ENCODE measurements at regions not wholly inside any gene's neighbourhood (a gene's known extent, or its start where the extent isn't known, plus 50 kb on each side); places are given as distances from the start of the nearest gene placed in this dataset.

- DNase-seq (ENCODE audit: low read depth), result no peak
- TF ChIP-seq CTCF (IDR thresholded peaks at IDR 0.05; ENCODE audit: insufficient read depth, low read depth, low read length), result no peak
- H3K4me3 ChIP-seq (ENCODE audit: low read depth, low read length), result no peak overlapping the region
- H3K36me3 ChIP-seq (ENCODE audit: control insufficient read depth, insufficient read depth, low read length), result no peaks in the 10 kb centered on the region
- ChIA-PET CTCF (no interaction called here), POLR2A (interaction anchor here (0.6 kb wide), 1 partner anchor 11 kb away, joined by 3 read pairs; no protein-coding TSS in a partner anchor)
- no peaks in the 10 kb centered on the region for H3K27me3 ChIP-seq (ENCODE audit: control insufficient read depth, insufficient read depth, low read length)
Observed at GRCh38 chr2:21431078-21431477, 307.3 kb downstream of the TDRD15 start.

GRCh38 chr2:21438949-21439348, 315.2 kb downstream of the TDRD15 start:
- DNase-seq (ENCODE audit: low read depth), result peak; percentile 1
- Histone ChIP-seq H3K4me3 (ENCODE audit: low read depth, low read length) (no peak overlapping the region), H3K27me3 (ENCODE audit: control insufficient read depth, insufficient read depth, low read length) (no peaks in the 10 kb centered on the region), H3K36me3 (ENCODE audit: control insufficient read depth, insufficient read depth, low read length) (no peaks in the 10 kb centered on the region)
- ChIA-PET CTCF (no interaction called here), POLR2A (no interaction called here)
- TF ChIP-seq CTCF (IDR thresholded peaks at IDR 0.05; ENCODE audit: insufficient read depth, low read depth, low read length), result no peak

- ChIA-PET CTCF (no interaction called here), POLR2A (no interaction called here)
Observed at GRCh38 chr2:21441442-21441841, 317.7 kb downstream of the TDRD15 start.

GRCh38 chr2:21443494-21444105, 319.8 kb downstream of the TDRD15 start:
- no peaks in the 10 kb centered on the region for H3K27me3 ChIP-seq (ENCODE audit: control insufficient read depth, insufficient read depth, low read length)
- no peak overlapping the region for H3K4me3 ChIP-seq (ENCODE audit: low read depth, low read length)
- no peak for DNase-seq (ENCODE audit: low read depth)
- no peaks in the 10 kb centered on the region for H3K36me3 ChIP-seq (ENCODE audit: control insufficient read depth, insufficient read depth, low read length)
- CTCF ChIA-PET, result no interaction called here
- TF ChIP-seq CTCF (IDR thresholded peaks at IDR 0.05; ENCODE audit: insufficient read depth, low read depth, low read length), result no peak
- POLR2A ChIA-PET, result no interaction called here

More at GRCh38 chr2:21441442-21441841, 317.7 kb downstream of the TDRD15 start:
- no peak for DNase-seq (ENCODE audit: low read depth)
- Histone ChIP-seq H3K4me3 (ENCODE audit: low read depth, low read length) (no peak overlapping the region), H3K27me3 (ENCODE audit: control insufficient read depth, insufficient read depth, low read length) (no peaks in the 10 kb centered on the region), H3K36me3 (ENCODE audit: control insufficient read depth, insufficient read depth, low read length) (no peaks in the 10 kb centered on the region)
- no peak for TF ChIP-seq CTCF (IDR thresholded peaks at IDR 0.05; ENCODE audit: insufficient read depth, low read depth, low read length)

- TF ChIP-seq CTCF (IDR thresholded peaks at IDR 0.05; ENCODE audit: insufficient read depth, low read depth, low read length), result no peak
- no peak for DNase-seq (ENCODE audit: low read depth)
- Histone ChIP-seq H3K4me3 (ENCODE audit: low read depth, low read length) (no peak overlapping the region), H3K27me3 (ENCODE audit: control insufficient read depth, insufficient read depth, low read length) (no peaks in the 10 kb centered on the region), H3K36me3 (ENCODE audit: control insufficient read depth, insufficient read depth, low read length) (no peaks in the 10 kb centered on the region)
- ChIA-PET POLR2A (no interaction called here), CTCF (interaction anchor here (1.2 kb wide), 1 partner anchor 30 kb away, joined by 3 read pairs; no protein-coding TSS in a partner anchor)
Observed at GRCh38 chr2:21449881-21450280, 326.1 kb downstream of the TDRD15 start.

All from BJ (cell line).